C4-2B (cell line): ENCODE measurements at regions not wholly inside any gene's neighbourhood (a gene's known extent, or its start where the extent isn't known, plus 50 kb on each side); places are given as distances from the start of the nearest gene placed in this dataset.

Experiments used
- H3K27ac ChIP-seq: fragments of 450-650 bp; 2 replicates; pipeline ENCODE4 v1.5.1; 2017
- CTCF ChIP-seq: fragments of 450-650 bp; conservative IDR thresholded peaks from 2 replicates; pipeline ENCODE4 v1.5.1; 2017; ENCODE audit warnings: mild to moderate bottlenecking
- ZFX ChIP-seq: fragments of 450-650 bp; IDR thresholded peaks from 2 replicates; pipeline ENCODE4 v1.6.1; 2017

GRCh38 chr7:85412912-85413311 is 226.1 kb upstream of the SEMA3D start:
- TF ChIP-seq ZFX (no peak), CTCF (no peak)
- no peak overlapping the region for H3K27ac ChIP-seq

- H3K27ac ChIP-seq: no peak overlapping the region
- TF ChIP-seq ZFX: no peak
- TF ChIP-seq CTCF: no peak
Observed at GRCh38 chr7:85407391-85407790, 220.5 kb upstream of the SEMA3D start.

- H3K27ac ChIP-seq: no peak overlapping the region
- TF ChIP-seq CTCF: no peak
- no peak for TF ChIP-seq ZFX
Observed at GRCh38 chr7:85405016-85405902, 218.4 kb upstream of the SEMA3D start.

GRCh38 chr7:85396676-85397075 is 209.8 kb upstream of the SEMA3D start:
- TF ChIP-seq CTCF (no peak), ZFX (no peak)
- H3K27ac ChIP-seq: no peak overlapping the region

- H3K27ac ChIP-seq: no peak overlapping the region
- peak; percentile 50 for TF ChIP-seq CTCF
- no peak for TF ChIP-seq ZFX
Observed at GRCh38 chr7:85392789-85393188, 205.9 kb upstream of the SEMA3D start.

- no peak overlapping the region for H3K27ac ChIP-seq
- TF ChIP-seq ZFX: no peak
Observed at GRCh38 chr7:85392326-85392725, 205.5 kb upstream of the SEMA3D start.

GRCh38 chr7:85386460-85386859 is 199.6 kb upstream of the SEMA3D start:
- no peak for TF ChIP-seq CTCF
- TF ChIP-seq ZFX: no peak
- H3K27ac ChIP-seq: no peak overlapping the region

GRCh38 chr7:85384392-85384791 is 197.5 kb upstream of the SEMA3D start:
- no peak overlapping the region for H3K27ac ChIP-seq
- TF ChIP-seq ZFX (no peak), CTCF (no peak)
